Keratinocyte (primary cell): ENCODE measurements at regions not wholly inside any gene's neighbourhood (a gene's known extent, or its start where the extent isn't known, plus 50 kb on each side); places are given as distances from the start of the nearest gene placed in this dataset.

Experiments
- DNase-seq: peaks from one replicate; pipeline ENCODE4 v3.0.0-alpha.2; 2011; ENCODE audit warnings: low read depth, missing footprints, low spot score
- FAIRE-seq: peaks from 2 replicates; lab custom pipeline; 2011; peaks lifted over from hg19 to GRCh38; lab: Jason Lieb, UNC
- H2AFZ ChIP-seq: 2 replicates; pipeline ENCODE4 v1.6.0; 2012; ENCODE audit warnings: low read length, control low read depth, inconsistent platforms; ENCODE audit not compliant: control insufficient read depth
- H3K27ac ChIP-seq: 2 replicates; pipeline ENCODE4 v1.5.1; 2011; ENCODE audit warnings: low read length; ENCODE audit not compliant: control insufficient read depth, insufficient read depth
- H3K27me3 ChIP-seq: 3 replicates; pipeline ENCODE4 v1.6.0; 2011; ENCODE audit warnings: low read length; ENCODE audit not compliant: control insufficient read depth, insufficient read depth; ENCODE audit errors: extremely low read depth
- H3K36me3 ChIP-seq, 2 experiments: 2 replicates in 1 of 2; 3 replicates in 1 of 2; pipeline ENCODE4 v1.5.1; 2011; ENCODE audit warnings: low read length in 2 of 2, mild to moderate bottlenecking in 1 of 2; ENCODE audit not compliant: control insufficient read depth in 2 of 2, insufficient read depth in 2 of 2; ENCODE audit errors: extremely low read depth in 1 of 2
- H3K4me1 ChIP-seq: 3 replicates; pipeline ENCODE4 v1.5.1; 2011; ENCODE audit warnings: low read length; ENCODE audit not compliant: control insufficient read depth, insufficient read depth; ENCODE audit errors: extremely low read depth
- H3K4me2 ChIP-seq: 3 replicates; pipeline ENCODE4 v1.6.0; 2011; ENCODE audit warnings: low read depth, low read length; ENCODE audit not compliant: control insufficient read depth, insufficient read depth; ENCODE audit errors: extremely low read depth
- H3K4me3 ChIP-seq, 3 experiments: fragments of 200-600 bp in 1 of 3; sonication (generic) in 1 of 3; 2 replicates in 2 of 3; 3 replicates in 1 of 3; pipeline ENCODE4 v1.5.1; 2011 to 2016; ENCODE audit warnings: low read length in 3 of 3, mild to moderate bottlenecking in 3 of 3, control low read depth in 2 of 3, inconsistent platforms in 1 of 3, low read depth in 1 of 3, mixed read lengths in 1 of 3, mixed run types in 1 of 3, moderate library complexity in 1 of 3; ENCODE audit not compliant: control insufficient read depth in 2 of 3, insufficient read depth in 2 of 3; ENCODE audit errors: extremely low read depth in 1 of 3
- H3K79me2 ChIP-seq: 2 replicates; pipeline ENCODE4 v1.6.0; 2012; ENCODE audit warnings: low read length; ENCODE audit not compliant: control insufficient read depth, insufficient read depth
- H3K9ac ChIP-seq: 3 replicates; pipeline ENCODE4 v1.6.0; 2011; ENCODE audit warnings: low read length; ENCODE audit not compliant: control insufficient read depth, insufficient read depth; ENCODE audit errors: extremely low read depth
- H3K9me1 ChIP-seq: 3 replicates; pipeline ENCODE4 v1.6.0; 2011; ENCODE audit warnings: low read length; ENCODE audit not compliant: control insufficient read depth, insufficient read depth; ENCODE audit errors: extremely low read depth
- H3K9me3 ChIP-seq: 2 replicates; pipeline ENCODE4 v1.5.1; 2012; ENCODE audit warnings: low read depth, low read length; ENCODE audit not compliant: control insufficient read depth
- H4K20me1 ChIP-seq: 3 replicates; pipeline ENCODE4 v1.6.0; 2011; ENCODE audit warnings: low read length; ENCODE audit not compliant: control insufficient read depth, insufficient read depth; ENCODE audit errors: extremely low read depth
- EZH2 ChIP-seq: IDR thresholded peaks from one replicate; pipeline ENCODE4 v1.6.1; 2012; ENCODE audit warnings: inconsistent platforms, mild to moderate bottlenecking, low read length, moderate library complexity
- dilution Hi-C: fragments of 300-500 bp; cut with MboI; formaldehyde crosslinking; loops from one replicate; pipeline ENCODE4 v1.7.0; 2020; ENCODE audit warnings: low sequenced_read_pairs; ENCODE audit not compliant: extremely low pct_ligation_motif_present
- TF ChIP-seq, protein P1 (sequence below), 3 experiments: IDR thresholded peaks in 1 of 3; conservative IDR thresholded peaks in 1 of 3; optimal IDR thresholded peaks in 1 of 3; 2 replicates in 2 of 3; 3 replicates in 1 of 3; pipeline versions ENCODE3 to v1.5.1; 2011; ENCODE audit warnings: low read length in 3 of 3, mild to moderate bottlenecking in 3 of 3, moderate library complexity in 2 of 3, control low read depth in 1 of 3, inconsistent platforms in 1 of 3; ENCODE audit not compliant: insufficient read depth in 2 of 3; ENCODE audit errors: extremely low read depth in 1 of 3

DNA sequence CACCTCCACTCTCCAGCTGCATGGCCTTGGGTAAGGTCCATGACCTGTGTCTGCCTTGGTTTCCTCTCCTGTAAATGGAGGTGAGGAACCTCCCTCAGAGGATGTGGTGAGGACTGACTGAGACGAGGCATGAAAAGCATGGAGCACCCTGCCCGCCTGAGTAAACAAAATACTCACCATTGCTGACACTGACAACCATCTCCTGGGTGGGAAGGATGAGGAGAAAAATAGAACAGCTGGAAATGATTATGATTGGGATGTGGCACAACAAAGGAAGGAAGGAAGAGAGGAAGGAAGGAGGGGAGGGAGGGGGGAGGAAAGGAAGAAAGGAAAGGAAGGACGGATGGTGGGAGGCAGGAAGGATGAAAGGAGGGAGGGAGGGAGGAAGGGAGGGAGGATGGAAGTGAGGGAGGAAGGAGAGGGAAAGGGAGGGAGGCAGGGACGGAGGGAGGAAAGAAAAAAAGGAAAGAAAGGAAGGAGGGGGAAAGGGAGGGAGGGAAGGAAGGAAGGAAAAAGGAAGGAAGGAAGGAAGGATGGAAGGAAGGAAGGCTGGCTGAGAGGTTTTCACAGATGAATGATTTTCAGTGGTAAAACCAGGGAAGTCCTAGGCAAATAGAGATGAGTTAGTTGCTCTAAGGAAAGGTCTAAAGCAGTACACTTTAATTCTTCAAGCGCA lies 276.5 kb upstream of the XYLT1 start:
- H3K27ac ChIP-seq: no peak overlapping the region
- H3K4me2 ChIP-seq: no peak overlapping the region
- no peak overlapping the region for H2AFZ ChIP-seq
- H3K9me1 ChIP-seq: no peaks in the 10 kb centered on the region
- no peak overlapping the region for H3K4me3 ChIP-seq
- H3K9ac ChIP-seq: no peak overlapping the region
- no peaks in the 10 kb centered on the region for H3K4me1 ChIP-seq
- dilution Hi-C loops: no loop called here
- no peaks in the 10 kb centered on the region for H3K9me3 ChIP-seq
- no peak for TF ChIP-seq EZH2
- TF ChIP-seq, protein P1, sequence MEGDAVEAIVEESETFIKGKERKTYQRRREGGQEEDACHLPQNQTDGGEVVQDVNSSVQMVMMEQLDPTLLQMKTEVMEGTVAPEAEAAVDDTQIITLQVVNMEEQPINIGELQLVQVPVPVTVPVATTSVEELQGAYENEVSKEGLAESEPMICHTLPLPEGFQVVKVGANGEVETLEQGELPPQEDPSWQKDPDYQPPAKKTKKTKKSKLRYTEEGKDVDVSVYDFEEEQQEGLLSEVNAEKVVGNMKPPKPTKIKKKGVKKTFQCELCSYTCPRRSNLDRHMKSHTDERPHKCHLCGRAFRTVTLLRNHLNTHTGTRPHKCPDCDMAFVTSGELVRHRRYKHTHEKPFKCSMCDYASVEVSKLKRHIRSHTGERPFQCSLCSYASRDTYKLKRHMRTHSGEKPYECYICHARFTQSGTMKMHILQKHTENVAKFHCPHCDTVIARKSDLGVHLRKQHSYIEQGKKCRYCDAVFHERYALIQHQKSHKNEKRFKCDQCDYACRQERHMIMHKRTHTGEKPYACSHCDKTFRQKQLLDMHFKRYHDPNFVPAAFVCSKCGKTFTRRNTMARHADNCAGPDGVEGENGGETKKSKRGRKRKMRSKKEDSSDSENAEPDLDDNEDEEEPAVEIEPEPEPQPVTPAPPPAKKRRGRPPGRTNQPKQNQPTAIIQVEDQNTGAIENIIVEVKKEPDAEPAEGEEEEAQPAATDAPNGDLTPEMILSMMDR (optimal IDR thresholded peaks at IDR 0.05 in 1 of 3, IDR thresholded peaks at IDR 0.05 in 1 of 3, conservative IDR thresholded peaks at IDR 0.05 in 1 of 3; ENCODE audit: extremely low read depth in 1 of 3, insufficient read depth in 2 of 3, low read length in 3 of 3): no peak
- H4K20me1 ChIP-seq: no peaks in the 10 kb centered on the region
- no peaks in the 10 kb centered on the region for H3K79me2 ChIP-seq
- FAIRE-seq (no peak), DNase-seq (no peak)
- peaks cover 3% of the 10 kb centered on the region for H3K27me3 ChIP-seq
- H3K36me3 ChIP-seq: no peaks in the 10 kb centered on the region

DNA sequence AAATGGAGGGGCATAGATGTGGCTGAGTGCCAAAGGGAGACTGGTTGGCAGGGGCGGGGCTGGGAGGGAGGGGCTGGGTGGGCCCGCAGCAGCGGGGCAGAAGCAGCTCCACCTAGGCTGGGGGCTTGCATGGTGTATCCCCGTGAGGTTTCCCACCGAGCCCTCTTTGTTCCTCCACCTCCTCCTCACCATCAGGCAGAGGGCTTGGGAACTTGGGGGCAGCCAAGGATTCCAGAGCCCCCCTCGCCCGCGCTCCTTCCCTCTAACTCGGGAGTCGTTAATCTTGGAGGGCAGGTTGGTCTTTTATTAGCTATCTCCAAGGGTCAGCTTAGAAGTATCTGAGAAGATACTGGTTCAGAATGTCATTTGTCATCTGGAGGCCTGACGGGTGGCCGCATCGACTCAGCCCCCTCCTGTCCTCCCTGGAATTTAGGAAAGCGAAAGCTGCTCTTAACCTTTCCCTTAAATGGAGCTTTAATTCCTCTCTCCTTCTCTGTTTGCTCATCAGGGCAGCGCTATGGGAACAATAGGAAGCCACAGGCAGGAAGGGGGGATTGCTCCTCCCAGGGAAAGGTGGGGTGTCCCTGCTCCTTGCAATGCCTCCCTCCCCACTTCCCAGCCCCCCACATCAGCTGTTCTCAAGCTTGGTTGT lies 274.3 kb upstream of the XYLT1 start:
- Histone ChIP-seq H3K9me3 (no peaks in the 10 kb centered on the region), H3K9me1 (no peaks in the 10 kb centered on the region), H3K4me2 (no peak overlapping the region), H3K27ac (no peak overlapping the region), H3K79me2 (no peaks in the 10 kb centered on the region), H4K20me1 (no peaks in the 10 kb centered on the region), H3K27me3 (peaks cover 3% of the 10 kb centered on the region), H3K4me3 (no peak overlapping the region), H3K4me1 (no peaks in the 10 kb centered on the region), H2AFZ (no peak overlapping the region), H3K36me3 (no peaks in the 10 kb centered on the region), H3K9ac (no peak overlapping the region)
- dilution Hi-C loops: no loop called here
- no peak for TF ChIP-seq EZH2
- TF ChIP-seq, protein P1 (optimal IDR thresholded peaks at IDR 0.05 in 1 of 3, IDR thresholded peaks at IDR 0.05 in 1 of 3, conservative IDR thresholded peaks at IDR 0.05 in 1 of 3; ENCODE audit: extremely low read depth in 1 of 3, insufficient read depth in 2 of 3, low read length in 3 of 3): no peak
- no peak for FAIRE-seq
- DNase-seq: no peak
